ENCODE measurements at regions not wholly inside any gene's neighbourhood (a gene's known extent, or its start where the extent isn't known, plus 50 kb on each side); places are given as distances from the start of the nearest gene placed in this dataset.

DNA sequence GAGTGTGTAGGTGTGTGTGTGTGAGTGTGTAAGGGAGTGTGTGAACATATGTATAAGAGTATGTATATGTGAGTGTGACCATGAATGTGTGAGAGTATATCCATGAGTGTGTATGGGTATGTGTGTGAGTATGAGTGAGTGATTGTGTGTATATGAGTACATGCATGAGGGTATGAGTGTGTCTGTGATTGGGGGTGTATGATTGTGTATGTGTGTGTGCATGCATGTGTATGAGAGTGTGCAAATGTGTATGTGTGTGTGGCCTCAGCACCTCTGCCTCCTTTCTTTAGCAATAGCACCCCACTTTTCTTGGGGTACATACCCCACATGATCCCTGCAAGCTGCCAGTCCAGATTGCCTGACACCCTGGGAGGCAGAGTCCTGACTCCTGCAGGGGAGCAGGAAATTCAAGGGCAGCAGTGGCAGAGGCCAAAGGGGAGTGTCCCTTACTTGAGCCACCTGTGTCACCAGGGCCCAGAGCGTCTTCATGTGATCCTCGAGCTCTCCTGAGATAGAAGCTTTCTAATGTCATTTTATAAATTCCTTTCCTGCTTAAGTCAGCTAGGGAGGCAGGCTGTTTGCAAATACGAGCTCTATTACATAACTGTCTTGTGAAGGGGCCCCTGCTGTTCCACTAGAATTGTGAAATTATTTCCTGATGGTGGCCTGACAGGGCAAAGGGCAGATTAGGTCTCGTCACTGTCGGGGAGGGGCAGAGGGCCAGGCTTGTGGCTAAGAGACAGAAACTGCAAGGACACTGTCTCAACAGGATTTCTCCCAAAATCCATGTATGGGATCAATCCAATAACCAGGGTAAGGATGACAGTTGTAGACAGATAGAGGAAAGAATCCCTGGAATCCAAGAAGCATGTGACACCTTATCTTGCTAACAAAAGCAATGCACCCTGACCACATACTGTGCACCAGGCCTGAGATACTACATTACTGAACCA lies 389.1 kb downstream of the GADD45G start:
- Mint-ChIP-seq H3K4me1 (ENCODE audit: low read depth, unreplicated experiment) (peaks cover 6% of the 10 kb centered on the region), H3K9me3 (ENCODE audit: unreplicated experiment) (no peaks in the 10 kb centered on the region), H3K36me3 (ENCODE audit: insufficient read depth, unreplicated experiment) (no peaks in the 10 kb centered on the region), H3K27me3 (ENCODE audit: insufficient read depth, unreplicated experiment) (no peaks in the 10 kb centered on the region), H3K4me3 (ENCODE audit: unreplicated experiment) (no peak overlapping the region), H3K27ac (ENCODE audit: unreplicated experiment) (no peak overlapping the region)
- Histone ChIP-seq H3K27me3 (replicated peaks; ENCODE audit: control insufficient read depth, insufficient read depth, low read length) (no peaks in the 10 kb centered on the region), H3K4me3 (ENCODE audit: low read depth, low read length) (no peak overlapping the region), H3K36me3 (ENCODE audit: control insufficient read depth, insufficient read depth, low read length) (no peaks in the 10 kb centered on the region), H3K4me1 (peaks cover 42% of the 10 kb centered on the region), H3K9me3 (no peaks in the 10 kb centered on the region)
- TF ChIP-seq, protein P1, sequence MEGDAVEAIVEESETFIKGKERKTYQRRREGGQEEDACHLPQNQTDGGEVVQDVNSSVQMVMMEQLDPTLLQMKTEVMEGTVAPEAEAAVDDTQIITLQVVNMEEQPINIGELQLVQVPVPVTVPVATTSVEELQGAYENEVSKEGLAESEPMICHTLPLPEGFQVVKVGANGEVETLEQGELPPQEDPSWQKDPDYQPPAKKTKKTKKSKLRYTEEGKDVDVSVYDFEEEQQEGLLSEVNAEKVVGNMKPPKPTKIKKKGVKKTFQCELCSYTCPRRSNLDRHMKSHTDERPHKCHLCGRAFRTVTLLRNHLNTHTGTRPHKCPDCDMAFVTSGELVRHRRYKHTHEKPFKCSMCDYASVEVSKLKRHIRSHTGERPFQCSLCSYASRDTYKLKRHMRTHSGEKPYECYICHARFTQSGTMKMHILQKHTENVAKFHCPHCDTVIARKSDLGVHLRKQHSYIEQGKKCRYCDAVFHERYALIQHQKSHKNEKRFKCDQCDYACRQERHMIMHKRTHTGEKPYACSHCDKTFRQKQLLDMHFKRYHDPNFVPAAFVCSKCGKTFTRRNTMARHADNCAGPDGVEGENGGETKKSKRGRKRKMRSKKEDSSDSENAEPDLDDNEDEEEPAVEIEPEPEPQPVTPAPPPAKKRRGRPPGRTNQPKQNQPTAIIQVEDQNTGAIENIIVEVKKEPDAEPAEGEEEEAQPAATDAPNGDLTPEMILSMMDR (IDR thresholded peaks at IDR 0.05; ENCODE audit: insufficient read depth in 1 of 2, low read depth in 1 of 2, low read length in 1 of 2, severe bottlenecking in 1 of 2, unreplicated experiment in 1 of 2): no peak
- no TSS peak for BruUV-seq (replicated peaks)
- intact Hi-C loops (cut with micrococcal nuclease; ENCODE audit: unreplicated experiment): loop anchor here (10.0 kb wide), 1 partner anchor 69 kb away; no protein-coding TSS in a partner anchor
- CTCF ChIA-PET: interaction anchor here (0.8 to 1.1 kb wide), 5 partner anchors 108 to 401 kb away, joined by 3 to 9 read pairs (median 4); no protein-coding TSS in a partner anchor
- POLR2A ChIA-PET: no interaction called here
- DNase-seq: peak; percentile 84 to 90

DNA sequence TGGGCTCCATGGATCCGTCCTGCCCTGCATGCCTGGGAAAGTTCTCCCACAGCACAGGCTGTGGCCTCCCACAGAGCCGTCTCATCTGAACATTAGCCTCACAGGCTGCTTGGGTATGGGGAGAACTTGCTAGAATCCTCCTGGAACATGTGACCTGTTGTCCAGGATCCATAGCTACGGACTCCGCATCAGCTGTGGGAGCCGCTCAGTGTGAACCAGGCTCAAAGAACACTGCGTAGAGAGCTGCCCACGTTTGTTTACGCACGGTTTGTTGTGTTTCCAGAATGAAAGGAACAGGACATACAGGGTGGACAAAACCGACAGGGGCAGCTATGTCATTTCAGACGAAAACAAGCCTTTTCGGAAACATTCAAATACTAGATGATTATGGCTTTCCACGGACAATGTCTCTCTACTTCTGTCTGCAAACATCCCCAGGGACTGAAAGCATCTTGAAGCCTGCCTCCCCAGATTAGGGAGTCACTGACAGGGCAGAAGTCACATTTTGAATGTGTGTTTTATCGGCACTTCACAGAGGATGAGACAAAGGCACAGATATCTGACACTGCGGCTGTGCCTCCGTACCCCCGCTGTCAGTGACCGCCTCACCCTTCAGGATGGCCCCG lies 390.3 kb downstream of the GADD45G start:
- Histone ChIP-seq H3K4me1 (peaks cover 47% of the 10 kb centered on the region), H3K9me3 (no peaks in the 10 kb centered on the region), H3K4me3 (ENCODE audit: low read depth, low read length) (no peak overlapping the region), H3K27me3 (replicated peaks; ENCODE audit: control insufficient read depth, insufficient read depth, low read length) (no peaks in the 10 kb centered on the region), H3K36me3 (ENCODE audit: control insufficient read depth, insufficient read depth, low read length) (no peaks in the 10 kb centered on the region)
- ChIA-PET POLR2A (no interaction called here), CTCF (no interaction called here)
- peak in 1 of 2 experiments; percentile 7 for DNase-seq
- no peak overlapping the region for H3K27ac Mint-ChIP-seq (ENCODE audit: unreplicated experiment)
- BruUV-seq (replicated peaks): no TSS peak
- H3K9me3 Mint-ChIP-seq (ENCODE audit: unreplicated experiment): no peaks in the 10 kb centered on the region
- peaks cover 6% of the 10 kb centered on the region for H3K4me1 Mint-ChIP-seq (ENCODE audit: low read depth, unreplicated experiment)
- H3K4me3 Mint-ChIP-seq (ENCODE audit: unreplicated experiment): peak overlapping the region; percentile 48
- TF ChIP-seq, protein P1 (IDR thresholded peaks at IDR 0.05; ENCODE audit: insufficient read depth in 1 of 2, low read depth in 1 of 2, low read length in 1 of 2, severe bottlenecking in 1 of 2, unreplicated experiment in 1 of 2): no peak
- no peaks in the 10 kb centered on the region for H3K27me3 Mint-ChIP-seq (ENCODE audit: insufficient read depth, unreplicated experiment)
- no peaks in the 10 kb centered on the region for H3K36me3 Mint-ChIP-seq (ENCODE audit: insufficient read depth, unreplicated experiment)
- intact Hi-C loops (cut with micrococcal nuclease; ENCODE audit: unreplicated experiment): loop anchor here (5.0 to 10.0 kb wide), 2 partner anchors 70 to 107 kb away; no protein-coding TSS in a partner anchor

DNA sequence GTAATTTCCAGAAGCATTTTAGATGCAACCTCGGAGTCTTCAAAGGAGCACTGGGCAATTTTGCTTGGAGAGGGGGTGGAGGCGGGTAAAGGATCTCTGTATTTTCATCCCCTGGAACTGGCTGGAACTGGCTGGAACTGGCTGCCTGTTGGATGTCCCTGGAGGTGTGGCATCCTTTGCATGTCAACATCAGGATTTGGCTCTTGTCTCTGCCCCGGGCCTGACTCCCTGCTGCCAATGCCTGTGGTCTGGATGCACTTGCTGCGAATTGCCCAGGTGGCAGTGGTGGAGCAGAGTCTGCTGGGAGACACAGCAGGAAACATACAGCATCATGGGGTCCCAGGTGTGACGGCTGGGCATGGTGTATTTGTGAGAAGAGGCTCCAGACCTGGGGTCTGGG lies 391.3 kb downstream of the GADD45G start:
- intact Hi-C loops (cut with micrococcal nuclease; ENCODE audit: unreplicated experiment): loop anchor here (1.0 to 10.0 kb wide), 3 partner anchors 71 to 393 kb away; no protein-coding TSS in a partner anchor
- H3K36me3 ChIP-seq (ENCODE audit: control insufficient read depth, insufficient read depth, low read length): no peaks in the 10 kb centered on the region
- H3K36me3 Mint-ChIP-seq (ENCODE audit: insufficient read depth, unreplicated experiment): no peaks in the 10 kb centered on the region
- POLR2A ChIA-PET: interaction anchor here (0.6 kb wide), 1 partner anchor 213 kb away, joined by 6 read pairs; no protein-coding TSS in a partner anchor
- no peaks in the 10 kb centered on the region for H3K27me3 ChIP-seq (replicated peaks; ENCODE audit: control insufficient read depth, insufficient read depth, low read length)
- DNase-seq: no peak
- CTCF ChIA-PET: no interaction called here
- no peaks in the 10 kb centered on the region for H3K9me3 ChIP-seq
- H3K27me3 Mint-ChIP-seq (ENCODE audit: insufficient read depth, unreplicated experiment): no peaks in the 10 kb centered on the region
- no peak overlapping the region for H3K27ac Mint-ChIP-seq (ENCODE audit: unreplicated experiment)
- peaks cover 47% of the 10 kb centered on the region for H3K4me1 ChIP-seq
- no TSS peak for BruUV-seq (replicated peaks)
- H3K4me1 Mint-ChIP-seq (ENCODE audit: low read depth, unreplicated experiment): peaks cover 11% of the 10 kb centered on the region
- H3K4me3 Mint-ChIP-seq (ENCODE audit: unreplicated experiment): peak overlapping the region; percentile 48
- TF ChIP-seq, protein P1 (IDR thresholded peaks at IDR 0.05; ENCODE audit: insufficient read depth in 1 of 2, low read depth in 1 of 2, low read length in 1 of 2, severe bottlenecking in 1 of 2, unreplicated experiment in 1 of 2): no peak
- H3K4me3 ChIP-seq (ENCODE audit: low read depth, low read length): no peak overlapping the region
- no peaks in the 10 kb centered on the region for H3K9me3 Mint-ChIP-seq (ENCODE audit: unreplicated experiment)

All from Caco-2 (cell line).